ENCODE measurements at regions not wholly inside any gene's neighbourhood (a gene's known extent, or its start where the extent isn't known, plus 50 kb on each side); places are given as distances from the start of the nearest gene placed in this dataset.

- TF ChIP-seq CTCF (conservative IDR thresholded peaks at IDR 0.05) (no peak), ZFX (IDR thresholded peaks at IDR 0.05) (no peak)
These were observed 735.6 kb downstream of the RFPL4B start for GRCh38 chr6:113082745-113083144.

Measured in C4-2B (cell line).